ENCODE measurements at regions not wholly inside any gene's neighbourhood (a gene's known extent, or its start where the extent isn't known, plus 50 kb on each side); places are given as distances from the start of the nearest gene placed in this dataset.

GRCh38 chr2:120802867-120803484 is 67.3 kb downstream of the GLI2 start:
- TF ChIP-seq CTCF (conservative IDR thresholded peaks at IDR 0.05 in 1 of 2, IDR thresholded peaks at IDR 0.05 in 1 of 2; ENCODE audit: extremely low read depth in 1 of 2, insufficient read depth in 1 of 2, low read depth in 1 of 2, low read length in 2 of 2) (no peak), EZH2 (IDR thresholded peaks at IDR 0.05; ENCODE audit: borderline replicate concordance, low read length) (no peak)

Measured in mammary epithelial cell (primary cell).